HepG2 (cell line): ENCODE measurements at regions not wholly inside any gene's neighbourhood (a gene's known extent, or its start where the extent isn't known, plus 50 kb on each side); places are given as distances from the start of the nearest gene placed in this dataset.

Source experiments
- ATAC-seq: fragments of 200-7000 bp; cut with Tn5 transposase; 3 replicates; pipeline ENCODE4 v1.9.1; 2020; ENCODE audit warnings: mild to moderate bottlenecking, moderate library complexity
- BruUV-seq: library from RNA; stranded (reverse); fragments of 400-500 nt; replicated peaks from 2 replicates; lab custom pipeline; 2021; lab: Mats Ljungman, UMichigan
- CTCF ChIA-PET: fragments of 300-600 bp; formaldehyde crosslinking; extraction: SDS; loops from one replicate; lab custom pipeline; 2021; ENCODE audit warnings: low total read pairs, inconsistent platforms, low intra/inter-chr PET ratio; lab: Yijun Ruan, JAX
- POLR2A ChIA-PET: fragments of 350-600 bp; sonication (Branson Sonifier 250); formaldehyde crosslinking; loops from one replicate; lab custom pipeline; 2020; ENCODE audit warnings: antibody characterized with exemption, inconsistent platforms; lab: Yijun Ruan, JAX
- DNase-seq: peaks from one replicate; pipeline ENCODE4 v3.0.0-alpha.2; 2015; ENCODE audit warnings: low spot score
- FAIRE-seq: peaks from 3 replicates; lab custom pipeline; 2011; peaks lifted over from hg19 to GRCh38; lab: Jason Lieb, UNC
- H2AFZ ChIP-seq: one replicate; pipeline ENCODE4 v1.6.1; 2011; ENCODE audit warnings: low read length, inconsistent platforms
- H3K27ac ChIP-seq: fragments of 300-600 bp; 3 replicates; pipeline ENCODE4 v1.8.0; 2011; ENCODE audit warnings: mixed run types, mild to moderate bottlenecking, mixed read lengths, low read length, inconsistent platforms; ENCODE audit not compliant: insufficient read depth; ENCODE audit errors: extremely low read length
- H3K27me3 ChIP-seq, 2 experiments: fragments of 200-600 bp in 1 of 2; 2 replicates in 1 of 2; 3 replicates in 1 of 2; pipeline versions ENCODE4 v1.6.0 to v1.8.0; 2011; ENCODE audit warnings: low read length in 2 of 2, mild to moderate bottlenecking in 2 of 2, moderate library complexity in 2 of 2, inconsistent platforms in 1 of 2; ENCODE audit not compliant: insufficient read depth in 2 of 2, control insufficient read depth in 1 of 2
- H3K36me3 ChIP-seq, 2 experiments: fragments of 200-600 bp in 1 of 2; replicated peaks in 1 of 2; 2 replicates in 1 of 2; 3 replicates in 1 of 2; pipeline versions ENCODE4 v1.5.1 to v1.8.0; 2011; ENCODE audit warnings: low read length in 2 of 2, inconsistent platforms in 1 of 2; ENCODE audit not compliant: insufficient read depth in 2 of 2, control insufficient read depth in 1 of 2
- H3K4me1 ChIP-seq: 2 replicates; pipeline ENCODE4 v1.5.1; 2012; ENCODE audit warnings: low read length, inconsistent platforms; ENCODE audit not compliant: insufficient read depth
- H3K4me2 ChIP-seq: 2 replicates; pipeline ENCODE4 v1.6.0; 2011; ENCODE audit warnings: low read depth, low read length, inconsistent platforms
- H3K4me3 ChIP-seq, 3 experiments: fragments of 200-600 bp in 1 of 3; sonication (generic), shearing (Covaris generic) in 1 of 3; replicated peaks in 1 of 3; 2 replicates each; pipeline ENCODE4 v1.5.1; 2011 to 2016; ENCODE audit warnings: low read length in 3 of 3, inconsistent platforms in 2 of 3, low read depth in 2 of 3, mild to moderate bottlenecking in 2 of 3, control low read depth in 1 of 3, mixed read lengths in 1 of 3; ENCODE audit not compliant: insufficient read depth in 1 of 3
- H3K79me2 ChIP-seq: one replicate; pipeline ENCODE4 v1.6.1; 2011; ENCODE audit warnings: low read length, inconsistent platforms; ENCODE audit not compliant: insufficient read depth
- H3K9ac ChIP-seq: 2 replicates; pipeline ENCODE4 v1.6.0; 2011; ENCODE audit warnings: mild to moderate bottlenecking, low read depth, low read length, inconsistent platforms; ENCODE audit not compliant: insufficient read depth
- H3K9me3 ChIP-seq: 2 replicates; pipeline ENCODE4 v1.5.1; 2012; ENCODE audit warnings: mild to moderate bottlenecking, low read length
- H4K20me1 ChIP-seq: 2 replicates; pipeline ENCODE4 v1.6.0; 2011; ENCODE audit warnings: inconsistent platforms, mild to moderate bottlenecking, low read length, moderate library complexity; ENCODE audit not compliant: insufficient read depth
- AHDC1 ChIP-seq: sonication (generic); formaldehyde crosslinking; IDR thresholded peaks from 2 replicates; pipeline ENCODE4 v1.5.1; 2020; ENCODE audit warnings: mild to moderate bottlenecking, missing genetic modification reagents, borderline replicate concordance
- FOSL2 ChIP-seq: sonication (generic); formaldehyde crosslinking; IDR thresholded peaks from 2 replicates; pipeline ENCODE4 v1.4.0; 2020; ENCODE audit warnings: missing genetic modification reagents
- GATA4 ChIP-seq: sonication (generic); IDR thresholded peaks from 2 replicates; pipeline ENCODE4 v1.6.1; 2016; ENCODE audit warnings: antibody characterized with exemption, low read depth, borderline replicate concordance
- GMEB1 ChIP-seq: sonication (generic); formaldehyde crosslinking; IDR thresholded peaks from 2 replicates; pipeline ENCODE4 v1.5.1; 2020; ENCODE audit warnings: missing genetic modification reagents, mild to moderate bottlenecking, borderline replicate concordance
- JDP2 ChIP-seq: sonication (generic); formaldehyde crosslinking; IDR thresholded peaks from 2 replicates; pipeline ENCODE4 v1.8.1; 2022; ENCODE audit warnings: missing genetic modification reagents, borderline replicate concordance
- KDM3A ChIP-seq: IDR thresholded peaks from 2 replicates; pipeline ENCODE4 v1.6.1; 2018; ENCODE audit warnings: low read depth, missing compliant biosample characterization
- MIER2 ChIP-seq: IDR thresholded peaks from 2 replicates; pipeline ENCODE4 v1.6.1; 2016; ENCODE audit warnings: missing biosample characterization, missing genetic modification reagents
- MTF1 ChIP-seq: sonication (generic); formaldehyde crosslinking; IDR thresholded peaks from 2 replicates; pipeline ENCODE4 v1.5.0; 2020; ENCODE audit warnings: missing genetic modification reagents
- ZFP62 ChIP-seq: sonication (generic); formaldehyde crosslinking; IDR thresholded peaks from 2 replicates; pipeline ENCODE4 v1.4.0; 2020; ENCODE audit warnings: missing genetic modification reagents
- ZFY ChIP-seq: sonication (generic); formaldehyde crosslinking; IDR thresholded peaks from 2 replicates; pipeline ENCODE4 v1.4.0; 2020; ENCODE audit warnings: missing genetic modification reagents
- ZNF546 ChIP-seq: sonication (generic); formaldehyde crosslinking; conservative IDR thresholded peaks from 2 replicates; pipeline ENCODE4 v1.8.1; 2023; ENCODE audit warnings: mild to moderate bottlenecking, missing genetic modification reagents
- ZNF570 ChIP-seq: sonication (generic); formaldehyde crosslinking; IDR thresholded peaks from 2 replicates; pipeline ENCODE4 v1.4.0; 2020; ENCODE audit warnings: mild to moderate bottlenecking, missing genetic modification reagents, borderline replicate concordance
- ZNF660 ChIP-seq: sonication (generic); formaldehyde crosslinking; IDR thresholded peaks from 2 replicates; pipeline ENCODE4 v1.5.1; 2020; ENCODE audit warnings: mild to moderate bottlenecking, low read depth, missing genetic modification reagents, borderline replicate concordance
- ZNF7 ChIP-seq: IDR thresholded peaks from 2 replicates; pipeline ENCODE4 v1.6.1; 2016; ENCODE audit warnings: missing biosample characterization, missing genetic modification reagents
- ZNF891 ChIP-seq: sonication (generic); formaldehyde crosslinking; IDR thresholded peaks from 2 replicates; pipeline ENCODE4 v1.5.0; 2020; ENCODE audit warnings: mild to moderate bottlenecking, missing genetic modification reagents
- ZSCAN5A ChIP-seq: sonication (generic); formaldehyde crosslinking; IDR thresholded peaks from 2 replicates; pipeline ENCODE4 v1.8.0; 2022; ENCODE audit warnings: mild to moderate bottlenecking, missing genetic modification reagents, borderline replicate concordance
- WGBS: methylation state at CpG from one replicate; pipeline ENCODE4 v1.1.6; 2017; ENCODE audit warnings: low lambda C conversion rate; 5-methylcytosine and 5-hydroxymethylcytosine counted together
- in situ Hi-C: cut with HindIII; loops from 2 replicates; pipeline ENCODE4 v1.10.0; 2017; ENCODE audit warnings: low pct_unique_long_range_greater_than_20kb; ENCODE audit not compliant: extremely low pct_ligation_motif_present
- intact Hi-C: fragments of 100-400 bp; cut with micrococcal nuclease; formaldehyde crosslinking; loops from one replicate; pipeline ENCODE4 v1.10.0; 2022; ENCODE audit not compliant: unreplicated experiment

GRCh38 chrX:121836000-121836399 lies 788.6 kb downstream of the GLUD2 start:
- POLR2A ChIA-PET = no interaction called here
- no peak for TF ChIP-seq MIER2 (CRISPR knock-in tag)
- no peak for TF ChIP-seq ZNF7
- no peak for TF ChIP-seq GATA4
- no peak for TF ChIP-seq JDP2 (CRISPR knock-in tag)
- no peak for TF ChIP-seq KDM3A (CRISPR knock-in tag)
- TF ChIP-seq ZFY = no peak
- TF ChIP-seq MTF1 (CRISPR knock-in tag) = no peak
- TF ChIP-seq ZSCAN5A = no peak
- TF ChIP-seq ZFP62 = no peak
- no peak for TF ChIP-seq ZNF570 (CRISPR knock-in tag)
- no peak for TF ChIP-seq FOSL2
- no peak for TF ChIP-seq ZNF660 (CRISPR knock-in tag)
- no peak for TF ChIP-seq GMEB1 (CRISPR knock-in tag)
- no peak for TF ChIP-seq AHDC1 (CRISPR knock-in tag)
- no peak for TF ChIP-seq ZNF891 (CRISPR knock-in tag)
- no peak for TF ChIP-seq ZNF546 (CRISPR knock-in tag)
- TF ChIP-seq, all 625 proteins: peak for 0
- DNase-seq (peak; percentile 0), FAIRE-seq (no peak), ATAC-seq (peak; percentile 59; the same call in 2 of the 3 replicates)
- intact Hi-C loops (no loop called here), in situ Hi-C loops (no loop called here)
- no peaks in the 10 kb centered on the region for H3K9me3 ChIP-seq
- no peak overlapping the region for H3K9ac ChIP-seq
- WGBS = 0% methylated on average over 1 of the region's 1 CpG
- no peaks in the 10 kb centered on the region for H3K4me1 ChIP-seq
- CTCF ChIA-PET = no interaction called here
- no peak overlapping the region for H3K4me3 ChIP-seq
- no peaks in the 10 kb centered on the region for H3K36me3 ChIP-seq
- no peaks in the 10 kb centered on the region; a peak in 1 of 5 replicates for H3K27me3 ChIP-seq
- H4K20me1 ChIP-seq = no peaks in the 10 kb centered on the region
- no peak overlapping the region for H3K27ac ChIP-seq
- BruUV-seq = no TSS peak
- H3K4me2 ChIP-seq = no peak overlapping the region
- H2AFZ ChIP-seq = no peak overlapping the region
- H3K79me2 ChIP-seq = no peaks in the 10 kb centered on the region
